Endodermal cell (in vitro differentiated cells): ENCODE measurements at regions not wholly inside any gene's neighbourhood (a gene's known extent, or its start where the extent isn't known, plus 50 kb on each side); places are given as distances from the start of the nearest gene placed in this dataset.

Experiments
- DNase-seq: peaks from one replicate; pipeline ENCODE4 v3.0.0-alpha.2; 2017
- H3K27ac ChIP-seq: 2 replicates; pipeline ENCODE4 v1.5.1; 2013; ENCODE audit warnings: mild to moderate bottlenecking, low read depth, low read length, moderate library complexity
- H3K27me3 ChIP-seq: 2 replicates; pipeline ENCODE4 v1.6.1; 2013; ENCODE audit warnings: mild to moderate bottlenecking, low read length, moderate library complexity; ENCODE audit not compliant: insufficient read depth, control insufficient read depth, poor library complexity, severe bottlenecking
- H3K36me3 ChIP-seq: 2 replicates; pipeline ENCODE4 v1.7.0; 2013; ENCODE audit warnings: mild to moderate bottlenecking, low read length, moderate library complexity; ENCODE audit not compliant: control insufficient read depth, insufficient read depth
- H3K4me1 ChIP-seq: one replicate; pipeline ENCODE4 v1.7.0; 2013; ENCODE audit warnings: low read length; ENCODE audit not compliant: control insufficient read depth, insufficient read depth
- H3K4me3 ChIP-seq: 2 replicates; pipeline ENCODE4 v1.5.1; 2013; ENCODE audit warnings: mild to moderate bottlenecking, low read length, moderate library complexity
- H3K9ac ChIP-seq: 2 replicates; pipeline ENCODE4 v1.6.1; 2013; ENCODE audit warnings: mild to moderate bottlenecking, low read length, moderate library complexity; ENCODE audit not compliant: poor library complexity, severe bottlenecking; ENCODE audit errors: extremely low read depth
- H3K9me3 ChIP-seq: 2 replicates; pipeline ENCODE4 v1.6.1; 2013; ENCODE audit warnings: mild to moderate bottlenecking, low read length, moderate library complexity; ENCODE audit not compliant: control insufficient read depth
- H3K27ac Mint-ChIP-seq: 2 replicates; pipeline ENCODE4 v1.8.0; 2020; ENCODE audit warnings: mixed read lengths
- H3K27me3 Mint-ChIP-seq: 2 replicates; pipeline ENCODE4 v1.8.0; 2021; ENCODE audit warnings: mild to moderate bottlenecking, mixed read lengths; ENCODE audit not compliant: insufficient read depth
- H3K36me3 Mint-ChIP-seq: 2 replicates; pipeline ENCODE4 v1.8.0; 2020; ENCODE audit warnings: low read depth, mixed read lengths
- H3K4me1 Mint-ChIP-seq: 2 replicates; pipeline ENCODE4 v1.8.0; 2020; ENCODE audit warnings: mixed read lengths
- H3K4me3 Mint-ChIP-seq: 2 replicates; pipeline ENCODE4 v1.8.0; 2020; ENCODE audit warnings: mild to moderate bottlenecking, moderate library complexity, mixed read lengths
- H3K9me3 Mint-ChIP-seq: 2 replicates; pipeline ENCODE4 v1.8.0; 2020; ENCODE audit warnings: mild to moderate bottlenecking, mixed read lengths
- CTCF ChIP-seq: fragments of 200-600 bp; sonication (generic); conservative IDR thresholded peaks from 2 replicates; pipeline ENCODE4 v1.5.0; 2021; ENCODE audit warnings: antibody characterized with exemption, mild to moderate bottlenecking
- WGBS, 2 experiments: methylation state at CpG; one replicate each; pipeline versions ENCODE4 v1.1.5 to v1.1.7; 2013; ENCODE audit warnings: missing lambda C conversion rate in 2 of 2, mixed read lengths in 1 of 2; ENCODE audit not compliant: insufficient coverage in 1 of 2, insufficient read length in 1 of 2; 5-methylcytosine and 5-hydroxymethylcytosine counted together

- Mint-ChIP-seq H3K9me3 (no peaks in the 10 kb centered on the region), H3K27ac (no peak overlapping the region), H3K36me3 (no peaks in the 10 kb centered on the region), H3K4me1 (no peaks in the 10 kb centered on the region), H3K4me3 (no peak overlapping the region), H3K27me3 (no peaks in the 10 kb centered on the region)
- Histone ChIP-seq H3K4me1 (peaks cover 3% of the 10 kb centered on the region), H3K36me3 (no peaks in the 10 kb centered on the region), H3K4me3 (no peak overlapping the region), H3K27me3 (no peaks in the 10 kb centered on the region), H3K9ac (no peak overlapping the region), H3K27ac (no peak overlapping the region), H3K9me3 (no peaks in the 10 kb centered on the region)
- no peak for DNase-seq
- no peak for TF ChIP-seq CTCF
Measured at GRCh38 chr7:37504801-37505200, 56.1 kb upstream of the ELMO1 start.

GRCh38 chr7:37505750-37506353 is 57.2 kb upstream of the ELMO1 start:
- no peaks in the 10 kb centered on the region for H3K9me3 Mint-ChIP-seq
- Histone ChIP-seq H3K36me3 (no peaks in the 10 kb centered on the region), H3K4me3 (no peak overlapping the region), H3K4me1 (peaks cover 3% of the 10 kb centered on the region), H3K27me3 (no peaks in the 10 kb centered on the region), H3K27ac (no peak overlapping the region), H3K9me3 (no peaks in the 10 kb centered on the region), H3K9ac (no peak overlapping the region)
- DNase-seq, result no peak
- TF ChIP-seq CTCF, result no peak
- WGBS, 2 experiments, result 93 to 100% methylated on average over 3 to 6 of the region's 6 CpGs
- H3K4me3 Mint-ChIP-seq, result no peak overlapping the region
- H3K4me1 Mint-ChIP-seq, result no peaks in the 10 kb centered on the region
- no peak overlapping the region for H3K27ac Mint-ChIP-seq
- H3K27me3 Mint-ChIP-seq, result no peaks in the 10 kb centered on the region
- no peaks in the 10 kb centered on the region for H3K36me3 Mint-ChIP-seq

- H3K9ac ChIP-seq, result no peak overlapping the region
- Mint-ChIP-seq H3K27me3 (no peaks in the 10 kb centered on the region), H3K4me3 (no peak overlapping the region), H3K36me3 (no peaks in the 10 kb centered on the region), H3K9me3 (no peaks in the 10 kb centered on the region), H3K27ac (no peak overlapping the region), H3K4me1 (no peaks in the 10 kb centered on the region)
- H3K9me3 ChIP-seq, result no peaks in the 10 kb centered on the region
- no peak overlapping the region for H3K4me3 ChIP-seq
- DNase-seq, result no peak
- H3K27me3 ChIP-seq, result no peaks in the 10 kb centered on the region
- TF ChIP-seq CTCF, result no peak
- H3K36me3 ChIP-seq, result no peaks in the 10 kb centered on the region
- peaks cover 3% of the 10 kb centered on the region for H3K4me1 ChIP-seq
- H3K27ac ChIP-seq, result no peak overlapping the region
- WGBS, 2 experiments, result 86 to 100% methylated on average over 2 to 3 of the region's 3 CpGs
Measured at GRCh38 chr7:37508118-37508517, 59.5 kb upstream of the ELMO1 start.
